NCI-H1092 treated with DMSO at 0.1 percent for 48 hours (cell line): ENCODE measurements at regions not wholly inside any gene's neighbourhood (a gene's known extent, or its start where the extent isn't known, plus 50 kb on each side); places are given as distances from the start of the nearest gene placed in this dataset.

ENCODE experiments used
- DNase-seq: peaks from one replicate; lab custom pipeline; 2025; lab: John Stamatoyannopoulos, UW

- DNase-seq = no peak
These were observed 222.9 kb upstream of the ASIC2 start for GRCh38 chr17:33515974-33516373.

- DNase-seq = no peak
These were observed 223.6 kb upstream of the ASIC2 start for GRCh38 chr17:33516645-33517044.

DNA sequence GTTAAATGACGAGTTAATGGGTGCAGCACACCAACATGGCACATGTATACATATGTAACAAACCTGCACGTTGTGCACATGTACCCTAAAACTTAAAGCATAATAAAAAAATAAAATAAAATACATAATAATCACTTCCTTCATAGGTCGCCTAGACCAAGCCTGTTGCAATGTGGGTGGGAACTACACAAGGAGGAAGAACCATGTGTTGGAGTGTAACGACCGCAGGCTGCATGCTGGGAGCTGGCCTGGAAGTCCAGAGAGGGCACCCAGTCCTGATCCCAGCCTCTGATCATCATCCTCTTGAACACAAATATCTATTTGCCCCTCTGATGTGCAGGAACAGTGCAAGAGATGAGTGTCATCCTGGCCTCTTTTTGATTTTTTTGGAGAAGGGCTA lies 224.7 kb upstream of the ASIC2 start:
- DNase-seq = no peak

GRCh38 chr17:33519692-33520091 lies 226.6 kb upstream of the ASIC2 start:
- DNase-seq = no peak

DNA sequence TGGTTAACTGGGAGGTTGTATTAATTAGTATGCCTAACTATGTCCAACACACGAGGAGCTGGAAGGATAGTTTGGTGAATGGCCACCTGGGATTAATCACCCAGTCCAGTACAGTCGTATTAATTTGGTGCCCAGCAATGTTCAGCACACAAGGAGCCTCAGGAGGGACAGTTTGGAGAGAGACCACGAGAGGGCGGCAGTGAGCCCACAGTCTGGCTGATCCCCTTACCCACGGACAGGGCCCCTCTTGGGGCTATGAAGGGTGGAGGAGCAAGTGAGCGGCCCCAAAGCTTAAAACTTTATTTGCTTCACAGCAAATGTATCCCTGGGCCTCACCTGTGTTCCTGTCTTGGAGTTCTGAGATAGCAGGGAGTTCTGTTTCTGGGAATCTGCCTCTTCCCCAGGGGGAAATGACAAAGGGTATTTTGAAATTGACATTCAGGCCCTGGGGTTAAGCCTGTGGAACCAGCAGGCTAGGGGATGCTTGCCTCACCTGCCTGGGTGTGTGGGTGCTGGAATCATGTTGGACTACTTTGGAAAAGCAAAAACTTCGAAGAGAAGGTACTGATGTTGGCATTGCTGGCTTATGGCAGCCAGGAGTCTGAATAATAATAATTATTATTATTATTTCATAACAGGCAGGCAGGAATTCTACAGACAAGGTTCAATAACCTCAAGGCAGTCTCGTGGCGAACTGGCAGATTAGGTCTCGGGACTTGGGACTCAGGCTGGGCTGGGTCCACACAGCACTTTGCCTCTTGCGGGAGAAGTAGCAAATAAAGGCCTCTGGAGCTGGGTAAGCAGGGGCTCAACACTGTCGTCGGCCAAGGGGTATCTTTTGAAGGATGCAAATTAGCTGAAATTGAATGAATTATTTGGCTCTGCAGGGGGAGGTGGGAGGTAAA lies 227.6 kb upstream of the ASIC2 start:
- peak; percentile 16 for DNase-seq

DNA sequence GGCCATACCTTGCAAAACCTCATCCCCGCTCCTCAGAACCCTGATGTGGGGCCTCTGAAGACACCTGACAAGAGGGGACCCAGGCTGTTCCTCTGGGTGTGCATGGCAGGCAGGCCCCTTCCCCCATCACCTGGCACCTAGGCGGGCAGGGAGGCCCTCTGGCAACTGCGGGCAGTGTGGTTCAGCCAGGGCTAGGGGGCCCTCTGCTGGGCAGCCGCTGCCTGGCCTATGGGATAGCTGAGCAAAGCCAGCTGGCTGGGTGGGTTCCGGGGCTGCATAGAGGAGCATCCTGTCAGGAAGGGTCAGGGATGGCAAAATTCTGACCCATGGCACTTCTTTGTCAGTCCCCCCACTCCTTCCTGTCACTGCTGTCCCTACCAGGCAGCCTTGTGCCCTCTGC lies 228.7 kb upstream of the ASIC2 start:
- peak; percentile 30 for DNase-seq

DNA sequence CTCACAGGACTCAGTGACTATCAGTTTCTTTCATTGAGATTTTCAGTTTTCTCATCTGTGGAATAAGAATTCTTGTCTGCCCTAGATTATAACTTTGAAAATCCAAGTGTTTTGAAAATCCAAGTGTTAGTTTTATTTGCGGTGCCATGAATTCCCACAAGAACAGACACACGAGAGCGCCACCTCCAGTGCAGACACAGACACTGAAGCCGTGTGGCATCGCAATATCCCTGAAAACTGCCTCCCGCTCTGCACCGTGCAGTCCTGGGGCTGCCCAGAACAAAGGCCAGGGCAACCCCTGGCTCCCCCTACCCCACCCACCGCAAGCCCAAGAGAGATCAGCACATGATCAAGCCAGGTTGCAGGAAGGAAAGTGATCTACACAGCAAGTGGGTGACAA lies 229.5 kb upstream of the ASIC2 start:
- DNase-seq = no peak

GRCh38 chr17:33523577-33523981 lies 230.5 kb upstream of the ASIC2 start:
- no peak for DNase-seq

- no peak for DNase-seq
These were observed 232.1 kb upstream of the ASIC2 start for GRCh38 chr17:33525186-33525585.

DNA sequence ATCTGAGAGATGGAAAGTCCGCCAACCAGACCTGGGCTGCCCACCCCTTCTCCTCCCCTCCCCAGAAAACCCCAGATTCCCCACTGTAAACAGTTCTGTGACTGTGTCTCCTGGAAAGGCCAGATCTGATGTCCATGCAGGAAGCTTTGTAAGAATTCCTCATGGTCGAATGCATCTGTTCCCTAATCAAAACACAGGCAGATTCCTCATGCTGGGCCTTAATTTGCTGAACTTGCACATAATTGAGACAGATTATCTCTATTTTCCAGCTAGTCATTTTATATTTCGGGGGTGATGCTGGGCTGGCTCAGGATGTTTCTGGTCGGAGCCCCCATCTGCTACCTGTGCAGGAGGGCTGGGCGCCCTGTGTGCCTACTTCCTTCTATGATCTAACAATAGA lies 233.6 kb upstream of the ASIC2 start:
- DNase-seq = no peak

DNA sequence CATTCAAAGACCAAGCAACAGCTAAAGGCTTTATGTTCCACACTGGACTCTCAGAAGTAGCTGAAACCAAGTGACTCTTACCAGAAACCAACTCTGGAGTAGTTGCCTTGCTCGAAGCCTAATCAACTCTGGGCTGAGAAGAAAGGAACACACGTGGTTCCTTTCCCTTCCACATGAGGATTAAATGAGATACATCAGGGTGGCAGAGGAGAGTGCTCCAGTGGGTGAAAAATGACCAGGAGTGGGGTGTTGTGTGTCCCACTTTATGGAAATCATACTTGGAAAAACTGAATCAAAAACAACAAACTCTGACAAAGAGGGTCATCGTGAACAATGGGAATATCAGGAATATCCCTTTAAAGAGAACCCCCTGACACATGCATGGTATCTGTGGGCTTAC lies 234.2 kb upstream of the ASIC2 start:
- DNase-seq = no peak

- no peak for DNase-seq
These were observed 235.8 kb upstream of the ASIC2 start for GRCh38 chr17:33528846-33529245.

GRCh38 chr17:33529816-33530215 lies 236.7 kb upstream of the ASIC2 start:
- no peak for DNase-seq

- DNase-seq = no peak
These were observed 238.2 kb upstream of the ASIC2 start for GRCh38 chr17:33531311-33531710.

DNA sequence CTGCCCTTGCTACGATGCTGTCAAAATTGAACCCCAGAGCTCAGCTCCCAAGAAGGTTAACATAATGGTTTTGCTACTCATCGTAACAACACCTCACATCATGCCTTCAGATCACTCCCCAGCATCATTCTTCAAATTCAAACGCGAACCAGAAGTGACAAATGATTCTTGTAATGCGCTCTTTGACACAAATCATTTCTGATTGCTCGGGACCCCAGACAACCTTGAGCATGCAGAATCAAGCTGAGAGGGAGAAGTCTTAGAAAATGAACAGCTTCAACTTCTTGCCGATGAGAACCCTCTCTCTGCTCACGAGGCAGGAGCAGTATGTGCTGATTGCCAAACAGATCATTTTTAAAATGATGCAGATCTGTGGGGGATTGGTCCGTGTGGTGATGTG lies 241.0 kb upstream of the ASIC2 start:
- DNase-seq = no peak

DNA sequence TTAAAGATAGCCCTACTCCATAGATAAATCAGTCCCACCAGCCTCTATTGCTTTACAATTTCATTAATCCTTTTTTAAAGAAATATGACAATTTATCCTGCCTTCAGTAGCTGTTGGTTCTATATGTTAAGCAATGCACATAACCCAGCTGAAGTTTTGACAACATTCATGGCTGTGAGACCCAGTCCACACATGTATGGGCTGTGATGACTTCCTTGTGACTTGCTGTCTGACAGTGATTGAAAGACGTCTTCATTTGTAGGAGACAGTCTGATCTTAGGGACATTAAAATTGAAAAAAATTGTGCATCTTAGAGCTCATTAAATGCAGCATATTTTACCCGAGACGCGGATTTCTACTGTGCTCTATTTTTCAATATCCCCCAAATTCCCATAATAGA lies 252.0 kb upstream of the ASIC2 start:
- no peak for DNase-seq

GRCh38 chr17:33550261-33550660 lies 257.2 kb upstream of the ASIC2 start:
- no peak for DNase-seq

DNA sequence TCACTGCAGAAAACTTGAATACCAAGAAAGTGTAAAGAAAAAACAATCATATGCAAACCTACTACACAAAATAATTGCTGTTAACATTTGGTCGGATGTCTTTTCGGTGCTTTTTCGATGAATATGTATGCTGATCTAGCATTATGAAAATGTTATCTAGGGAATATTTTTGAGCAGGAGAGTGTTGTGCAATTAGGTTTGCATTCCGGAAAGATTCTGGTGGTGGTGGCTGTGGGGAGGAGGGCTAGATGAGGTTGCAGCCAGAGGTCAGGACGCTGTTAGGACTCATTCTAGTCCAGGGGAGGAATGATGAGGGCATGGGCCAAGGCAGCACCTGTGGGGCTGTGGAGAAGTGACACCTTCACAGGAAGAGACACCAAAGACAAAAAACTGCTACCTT lies 258.0 kb upstream of the ASIC2 start:
- no peak for DNase-seq

DNA sequence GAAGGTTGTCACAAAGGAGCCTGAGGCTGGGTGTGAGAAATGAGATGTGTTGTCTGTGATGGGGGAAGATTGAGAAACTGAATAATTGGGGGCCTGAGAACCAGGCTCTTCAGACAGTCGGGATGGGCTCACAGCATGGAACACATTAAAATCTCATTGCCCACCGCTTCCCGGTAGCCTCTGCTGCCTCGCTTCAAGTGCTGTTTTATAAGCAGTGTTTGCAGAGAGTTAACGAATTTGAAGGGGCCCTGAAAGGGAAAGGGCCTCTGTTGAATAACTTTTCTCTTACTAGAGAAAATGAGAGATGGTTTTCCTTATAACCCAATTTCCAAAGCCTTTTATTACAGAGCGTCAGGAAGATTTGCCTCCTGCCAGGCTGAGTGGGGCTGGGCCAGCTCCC lies 258.8 kb upstream of the ASIC2 start:
- DNase-seq = no peak

GRCh38 chr17:33560165-33560564 lies 267.1 kb upstream of the ASIC2 start:
- no peak for DNase-seq

DNA sequence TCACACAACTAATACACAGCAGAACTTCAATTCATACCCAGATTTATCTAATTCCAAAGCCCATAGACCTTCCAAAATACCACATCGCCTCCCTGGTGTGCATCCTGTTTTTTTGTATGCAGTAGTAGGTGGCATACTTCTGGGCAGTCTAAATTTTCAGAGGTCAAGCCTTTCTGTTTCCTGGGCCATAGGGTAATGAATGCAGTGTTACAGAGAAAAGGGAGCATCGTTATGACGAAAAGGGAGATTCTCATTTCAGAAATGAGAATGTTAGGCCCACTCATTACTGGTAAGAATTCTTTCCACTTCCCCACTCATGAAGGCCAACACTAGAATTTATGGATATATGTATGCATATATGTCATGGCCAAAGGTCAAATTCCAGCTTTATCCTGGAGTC lies 267.8 kb upstream of the ASIC2 start:
- DNase-seq = no peak

GRCh38 chr17:33561569-33562334 lies 268.7 kb upstream of the ASIC2 start:
- no peak for DNase-seq

- DNase-seq = no peak
These were observed 269.7 kb upstream of the ASIC2 start for GRCh38 chr17:33562792-33563191.
